WTC11 (cell line): ENCODE measurements at regions not wholly inside any gene's neighbourhood (a gene's known extent, or its start where the extent isn't known, plus 50 kb on each side); places are given as distances from the start of the nearest gene placed in this dataset.

Experiments used
- CREB1 ChIP-seq: sonication (generic); formaldehyde crosslinking; IDR thresholded peaks from 2 replicates; pipeline ENCODE4 v1.8.0; 2023; ENCODE audit warnings: mild to moderate bottlenecking, missing genetic modification reagents
- ETV6 ChIP-seq: sonication (generic); formaldehyde crosslinking; IDR thresholded peaks from 2 replicates; pipeline ENCODE4 v1.8.1; 2022; ENCODE audit warnings: mild to moderate bottlenecking, missing genetic modification reagents
- GRHL2 ChIP-seq: fragments of 250-450 bp; sonication (Bioruptor Pico); IDR thresholded peaks from 2 replicates; pipeline ENCODE4 v1.8.0; 2022; ENCODE audit warnings: mild to moderate bottlenecking, moderate library complexity; ENCODE audit not compliant: insufficient replicate concordance, severe bottlenecking
- JUN ChIP-seq: sonication (generic); formaldehyde crosslinking; IDR thresholded peaks from 2 replicates; pipeline ENCODE4 v1.8.0; 2023; ENCODE audit warnings: mild to moderate bottlenecking, missing genetic modification reagents
- NR2C2 ChIP-seq: sonication (generic); formaldehyde crosslinking; IDR thresholded peaks from 2 replicates; pipeline ENCODE4 v1.8.0; 2022; ENCODE audit warnings: mild to moderate bottlenecking, missing genetic modification reagents
- SMAD3 ChIP-seq: sonication (generic); formaldehyde crosslinking; IDR thresholded peaks from 2 replicates; pipeline ENCODE4 v1.8.0; 2022; ENCODE audit warnings: missing genetic modification reagents, mild to moderate bottlenecking, borderline replicate concordance
- TEAD1 ChIP-seq: sonication (generic); formaldehyde crosslinking; IDR thresholded peaks from 2 replicates; pipeline ENCODE4 v1.8.0; 2022; ENCODE audit warnings: mild to moderate bottlenecking, missing genetic modification reagents
- TP53 ChIP-seq: sonication (generic); formaldehyde crosslinking; IDR thresholded peaks from 2 replicates; pipeline ENCODE4 v1.8.1; 2023; ENCODE audit warnings: mild to moderate bottlenecking, missing genetic modification reagents
- TF ChIP-seq, protein P1 (sequence below): fragments of 200-600 bp; IDR thresholded peaks from 2 replicates; pipeline ENCODE4 v1.8.0; 2022; ENCODE audit warnings: antibody characterized with exemption
- TF ChIP-seq, protein P2 (sequence below): sonication (generic); formaldehyde crosslinking; IDR thresholded peaks from 2 replicates; pipeline ENCODE4 v1.8.1; 2022; ENCODE audit warnings: low read depth, missing genetic modification reagents, borderline replicate concordance
- TF ChIP-seq, protein P3 (sequence below): sonication (generic); formaldehyde crosslinking; IDR thresholded peaks from 2 replicates; pipeline ENCODE4 v1.8.0; 2022; ENCODE audit warnings: mild to moderate bottlenecking, missing genetic modification reagents
- TF ChIP-seq, protein P4 (sequence below): fragments of 250-450 bp; sonication (Bioruptor Pico); IDR thresholded peaks from 2 replicates; pipeline ENCODE4 v2.1.2; 2022; ENCODE audit warnings: mild to moderate bottlenecking, moderate library complexity

DNA sequence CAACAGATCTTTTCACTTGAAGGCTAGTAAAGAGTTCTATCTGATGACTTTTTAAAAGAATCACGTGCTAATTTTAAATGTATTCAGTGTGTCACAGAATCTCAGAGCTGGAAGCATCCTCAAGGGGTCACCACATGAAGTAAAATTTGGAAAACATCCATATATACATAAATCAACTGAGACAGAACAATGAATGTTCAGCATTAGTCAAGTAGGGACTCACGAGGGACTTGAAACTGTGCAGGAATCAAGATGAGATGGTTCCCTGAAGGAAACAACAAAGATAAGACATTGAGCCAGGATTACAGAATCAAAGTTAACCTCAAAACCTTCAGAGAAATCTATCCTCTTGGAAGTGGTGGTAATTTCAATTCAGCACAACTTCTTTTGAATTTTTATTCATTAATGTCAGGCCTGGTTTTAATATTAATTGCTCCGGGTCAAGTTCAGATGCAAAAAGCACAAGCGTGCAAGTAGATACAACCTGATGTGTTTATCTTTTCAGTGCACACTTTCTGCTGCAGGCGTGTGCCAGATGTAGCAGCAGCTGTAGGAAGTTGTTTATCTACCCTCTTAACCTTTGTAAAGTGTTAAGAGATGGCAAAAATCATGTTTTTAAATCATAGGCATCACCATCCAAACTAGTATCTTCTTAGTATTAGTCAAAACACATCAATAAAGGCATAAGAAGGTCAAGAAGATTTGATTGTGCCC lies 87.7 kb upstream of the SRD5A3 start:
- TF ChIP-seq CREB1 (CRISPR knock-in tag) (no peak), JUN (CRISPR knock-in tag) (no peak), TP53 (CRISPR knock-in tag) (no peak), SMAD3 (no peak), TEAD1 (CRISPR knock-in tag) (no peak), GRHL2 (CRISPR knock-in tag) (no peak), NR2C2 (no peak), ETV6 (CRISPR knock-in tag) (no peak)
- TF ChIP-seq, protein P1, sequence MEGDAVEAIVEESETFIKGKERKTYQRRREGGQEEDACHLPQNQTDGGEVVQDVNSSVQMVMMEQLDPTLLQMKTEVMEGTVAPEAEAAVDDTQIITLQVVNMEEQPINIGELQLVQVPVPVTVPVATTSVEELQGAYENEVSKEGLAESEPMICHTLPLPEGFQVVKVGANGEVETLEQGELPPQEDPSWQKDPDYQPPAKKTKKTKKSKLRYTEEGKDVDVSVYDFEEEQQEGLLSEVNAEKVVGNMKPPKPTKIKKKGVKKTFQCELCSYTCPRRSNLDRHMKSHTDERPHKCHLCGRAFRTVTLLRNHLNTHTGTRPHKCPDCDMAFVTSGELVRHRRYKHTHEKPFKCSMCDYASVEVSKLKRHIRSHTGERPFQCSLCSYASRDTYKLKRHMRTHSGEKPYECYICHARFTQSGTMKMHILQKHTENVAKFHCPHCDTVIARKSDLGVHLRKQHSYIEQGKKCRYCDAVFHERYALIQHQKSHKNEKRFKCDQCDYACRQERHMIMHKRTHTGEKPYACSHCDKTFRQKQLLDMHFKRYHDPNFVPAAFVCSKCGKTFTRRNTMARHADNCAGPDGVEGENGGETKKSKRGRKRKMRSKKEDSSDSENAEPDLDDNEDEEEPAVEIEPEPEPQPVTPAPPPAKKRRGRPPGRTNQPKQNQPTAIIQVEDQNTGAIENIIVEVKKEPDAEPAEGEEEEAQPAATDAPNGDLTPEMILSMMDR: no peak
- TF ChIP-seq, protein P2, sequence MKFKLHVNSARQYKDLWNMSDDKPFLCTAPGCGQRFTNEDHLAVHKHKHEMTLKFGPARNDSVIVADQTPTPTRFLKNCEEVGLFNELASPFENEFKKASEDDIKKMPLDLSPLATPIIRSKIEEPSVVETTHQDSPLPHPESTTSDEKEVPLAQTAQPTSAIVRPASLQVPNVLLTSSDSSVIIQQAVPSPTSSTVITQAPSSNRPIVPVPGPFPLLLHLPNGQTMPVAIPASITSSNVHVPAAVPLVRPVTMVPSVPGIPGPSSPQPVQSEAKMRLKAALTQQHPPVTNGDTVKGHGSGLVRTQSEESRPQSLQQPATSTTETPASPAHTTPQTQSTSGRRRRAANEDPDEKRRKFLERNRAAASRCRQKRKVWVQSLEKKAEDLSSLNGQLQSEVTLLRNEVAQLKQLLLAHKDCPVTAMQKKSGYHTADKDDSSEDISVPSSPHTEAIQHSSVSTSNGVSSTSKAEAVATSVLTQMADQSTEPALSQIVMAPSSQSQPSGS (CRISPR knock-in tag): no peak
- TF ChIP-seq, protein P3, sequence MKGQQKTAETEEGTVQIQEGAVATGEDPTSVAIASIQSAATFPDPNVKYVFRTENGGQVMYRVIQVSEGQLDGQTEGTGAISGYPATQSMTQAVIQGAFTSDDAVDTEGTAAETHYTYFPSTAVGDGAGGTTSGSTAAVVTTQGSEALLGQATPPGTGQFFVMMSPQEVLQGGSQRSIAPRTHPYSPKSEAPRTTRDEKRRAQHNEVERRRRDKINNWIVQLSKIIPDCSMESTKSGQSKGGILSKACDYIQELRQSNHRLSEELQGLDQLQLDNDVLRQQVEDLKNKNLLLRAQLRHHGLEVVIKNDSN: no peak
- TF ChIP-seq, protein P4, sequence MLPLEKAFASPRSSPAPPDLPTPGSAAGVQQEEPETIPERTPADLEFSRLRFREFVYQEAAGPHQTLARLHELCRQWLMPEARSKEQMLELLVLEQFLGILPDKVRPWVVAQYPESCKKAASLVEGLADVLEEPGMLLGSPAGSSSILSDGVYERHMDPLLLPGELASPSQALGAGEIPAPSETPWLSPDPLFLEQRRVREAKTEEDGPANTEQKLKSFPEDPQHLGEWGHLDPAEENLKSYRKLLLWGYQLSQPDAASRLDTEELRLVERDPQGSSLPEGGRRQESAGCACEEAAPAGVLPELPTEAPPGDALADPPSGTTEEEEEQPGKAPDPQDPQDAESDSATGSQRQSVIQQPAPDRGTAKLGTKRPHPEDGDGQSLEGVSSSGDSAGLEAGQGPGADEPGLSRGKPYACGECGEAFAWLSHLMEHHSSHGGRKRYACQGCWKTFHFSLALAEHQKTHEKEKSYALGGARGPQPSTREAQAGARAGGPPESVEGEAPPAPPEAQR (CRISPR knock-in tag): no peak
